Gastrocnemius medialis (tissue), 4 donors: ENCODE measurements at regions not wholly inside any gene's neighbourhood (a gene's known extent, or its start where the extent isn't known, plus 50 kb on each side); places are given as distances from the start of the nearest gene placed in this dataset.

Source experiments
- ATAC-seq, 2 donors: fragments of 150-250 bp; one replicate each; pipeline ENCODE4 v1.9.1; 2016
- DNase-seq, 2 donors: peaks; one replicate each; pipeline ENCODE4 v3.0.0-alpha.2; 2019
- H3K27ac ChIP-seq, 4 donors: fragments of 200-600 bp; sonication (generic); 1 replicate in 1 of 4; 2 replicates in 3 of 4; pipeline ENCODE4 v1.5.1; 2016 to 2018; ENCODE audit warnings: mild to moderate bottlenecking in 2 of 4, moderate library complexity in 1 of 4
- H3K27me3 ChIP-seq, 3 donors: fragments of 200-600 bp; sonication (generic) in 2 of 3; 1 replicate in 1 of 3; 2 replicates in 2 of 3; pipeline versions ENCODE4 v1.5.1 to v1.6.0; 2016 to 2019; ENCODE audit warnings: mild to moderate bottlenecking in 1 of 3, moderate library complexity in 1 of 3
- H3K36me3 ChIP-seq, 2 donors: fragments of 200-600 bp; sonication (generic) in 1 of 2; one replicate each; pipeline ENCODE4 v1.5.1; 2017 to 2018
- H3K4me1 ChIP-seq, 2 donors: fragments of 200-600 bp; sonication (generic) in 1 of 2; one replicate each; pipeline ENCODE4 v1.5.1; 2016 to 2017; ENCODE audit warnings: mild to moderate bottlenecking in 2 of 2
- H3K4me3 ChIP-seq, 4 donors: fragments of 200-600 bp; sonication (generic) in 3 of 4; 1 replicate in 1 of 4; 2 replicates in 3 of 4; pipeline ENCODE4 v1.5.1; 2016 to 2019; ENCODE audit warnings: mild to moderate bottlenecking in 2 of 4
- H3K9me3 ChIP-seq, 3 donors: fragments of 200-600 bp; sonication (generic) in 2 of 3; 1 replicate in 1 of 3; 2 replicates in 2 of 3; pipeline ENCODE4 v1.5.1; 2016 to 2019
- CTCF ChIP-seq, 5 experiments: fragments of 450-650 bp in 3 of 5; fragments of 200-600 bp in 2 of 5; sonication (generic) in 2 of 5; IDR thresholded peaks in 4 of 5; conservative IDR thresholded peaks in 1 of 5; 1 replicate in 4 of 5; 2 replicates in 1 of 5; pipeline ENCODE4 v1.5.1; 2016 to 2019; ENCODE audit warnings: antibody characterized with exemption in 5 of 5, mild to moderate bottlenecking in 3 of 5, moderate library complexity in 3 of 5
- POLR2A ChIP-seq, 2 donors: fragments of 450-650 bp; IDR thresholded peaks; one replicate each; pipeline ENCODE4 v1.6.1; 2017; ENCODE audit warnings: antibody characterized with exemption in 2 of 2, mild to moderate bottlenecking in 2 of 2, moderate library complexity in 2 of 2
- in situ Hi-C, 4 donors: fragments of 200-750 bp; cut with MboI; loops; one replicate each; pipeline versions ENCODE4 v1.15.0 to v1.8.0; 2017; ENCODE audit warnings: low sequenced_read_pairs in 4 of 4
- intact Hi-C: fragments of 100-400 bp; cut with DNase I; formaldehyde crosslinking; loops from one replicate; pipeline ENCODE4 v1.15.1; 2023; ENCODE audit warnings: low total_unique reads

GRCh38 chr3:94299716-94300115 lies 236.9 kb downstream of the NSUN3 start:
- Histone ChIP-seq H3K27me3 (no peaks in the 10 kb centered on the region), H3K36me3 (no peaks in the 10 kb centered on the region), H3K9me3 (no peaks in the 10 kb centered on the region), H3K4me3 (no peak overlapping the region), H3K4me1 (no peaks in the 10 kb centered on the region), H3K27ac (no peak overlapping the region)
- no peak for DNase-seq
- intact Hi-C loops (no loop called here), in situ Hi-C loops (no loop called here)
- TF ChIP-seq POLR2A (IDR thresholded peaks at IDR 0.05) (no peak), CTCF (IDR thresholded peaks at IDR 0.05 in 4 of 5, conservative IDR thresholded peaks at IDR 0.05 in 1 of 5) (no peak)
- no peak for ATAC-seq

- ATAC-seq, result no peak
- in situ Hi-C loops, result no loop called here
Measured at GRCh38 chr3:94301366-94301765, 238.5 kb downstream of the NSUN3 start.

GRCh38 chr3:94303266-94303665 lies 240.4 kb downstream of the NSUN3 start:
- Histone ChIP-seq H3K9me3 (no peaks in the 10 kb centered on the region), H3K36me3 (no peaks in the 10 kb centered on the region), H3K4me1 (no peaks in the 10 kb centered on the region), H3K27ac (no peak overlapping the region), H3K27me3 (no peaks in the 10 kb centered on the region), H3K4me3 (no peak overlapping the region)
- intact Hi-C loops (no loop called here), in situ Hi-C loops (no loop called here)
- DNase-seq, result no peak
- no peak for ATAC-seq
- no peak for TF ChIP-seq CTCF (IDR thresholded peaks at IDR 0.05 in 4 of 5, conservative IDR thresholded peaks at IDR 0.05 in 1 of 5)
- no peak for TF ChIP-seq POLR2A (IDR thresholded peaks at IDR 0.05)

More at GRCh38 chr3:94301366-94301765, 238.5 kb downstream of the NSUN3 start:
- no peaks in the 10 kb centered on the region for H3K9me3 ChIP-seq
- H3K27ac ChIP-seq, result no peak overlapping the region
- H3K4me3 ChIP-seq, result no peak overlapping the region
- TF ChIP-seq POLR2A (IDR thresholded peaks at IDR 0.05) (no peak), CTCF (IDR thresholded peaks at IDR 0.05 in 4 of 5, conservative IDR thresholded peaks at IDR 0.05 in 1 of 5) (no peak)
- no peak for DNase-seq
- H3K4me1 ChIP-seq, result no peaks in the 10 kb centered on the region
- H3K36me3 ChIP-seq, result no peaks in the 10 kb centered on the region
- H3K27me3 ChIP-seq, result no peaks in the 10 kb centered on the region
- intact Hi-C loops, result no loop called here

- Histone ChIP-seq H3K36me3 (no peaks in the 10 kb centered on the region), H3K4me1 (no peaks in the 10 kb centered on the region), H3K4me3 (no peak overlapping the region), H3K9me3 (no peaks in the 10 kb centered on the region), H3K27me3 (no peaks in the 10 kb centered on the region), H3K27ac (no peak overlapping the region)
- no peak for TF ChIP-seq POLR2A (IDR thresholded peaks at IDR 0.05)
- in situ Hi-C loops, result no loop called here
- DNase-seq, result no peak
- no peak for ATAC-seq
- intact Hi-C loops, result no loop called here
Measured at GRCh38 chr3:94303897-94304296, 241.0 kb downstream of the NSUN3 start.

- DNase-seq (no peak), ATAC-seq (no peak)
- intact Hi-C loops, result no loop called here
- Histone ChIP-seq H3K36me3 (no peaks in the 10 kb centered on the region), H3K27ac (no peak overlapping the region), H3K27me3 (no peaks in the 10 kb centered on the region), H3K4me1 (no peaks in the 10 kb centered on the region), H3K4me3 (no peak overlapping the region), H3K9me3 (no peaks in the 10 kb centered on the region)
- in situ Hi-C loops, result no loop called here
- no peak for TF ChIP-seq POLR2A (IDR thresholded peaks at IDR 0.05)
- no peak for TF ChIP-seq CTCF (IDR thresholded peaks at IDR 0.05 in 4 of 5, conservative IDR thresholded peaks at IDR 0.05 in 1 of 5)
Measured at GRCh38 chr3:94304954-94305353, 242.1 kb downstream of the NSUN3 start.
